MM.1S (cell line): ENCODE measurements at regions not wholly inside any gene's neighbourhood (a gene's known extent, or its start where the extent isn't known, plus 50 kb on each side); places are given as distances from the start of the nearest gene placed in this dataset.

Source experiments
- DNase-seq: peaks from one replicate; pipeline ENCODE4 v3.0.0-alpha.2; 2015
- H2AFZ ChIP-seq: fragments of 300-600 bp; sonication (generic); 2 replicates; pipeline ENCODE4 v1.6.0; 2016; ENCODE audit warnings: antibody characterized with exemption, low read length
- H3F3A ChIP-seq: fragments of 300-600 bp; sonication (generic); 2 replicates; pipeline ENCODE4 v1.6.1; 2016; ENCODE audit warnings: mild to moderate bottlenecking, antibody characterized with exemption, low read length, moderate library complexity, mixed read lengths; ENCODE audit not compliant: insufficient read depth
- H3K27ac ChIP-seq: fragments of 300-600 bp; sonication (generic); 2 replicates; pipeline ENCODE4 v1.5.1; 2016; ENCODE audit warnings: mild to moderate bottlenecking, low read length
- H3K27me3 ChIP-seq: fragments of 300-600 bp; sonication (generic); replicated peaks from 2 replicates; pipeline ENCODE4 v1.6.0; 2016; ENCODE audit warnings: low read length; ENCODE audit not compliant: insufficient read depth
- H3K36me3 ChIP-seq: fragments of 300-600 bp; sonication (generic); replicated peaks from 2 replicates; pipeline ENCODE4 v1.6.1; 2016; ENCODE audit warnings: mild to moderate bottlenecking, low read length, mixed read lengths; ENCODE audit not compliant: insufficient read depth
- H3K4me1 ChIP-seq: fragments of 300-600 bp; sonication (generic); 2 replicates; pipeline ENCODE4 v1.6.1; 2016; ENCODE audit warnings: low read length, mixed read lengths
- H3K4me2 ChIP-seq: fragments of 300-600 bp; sonication (generic); 2 replicates; pipeline ENCODE4 v1.6.0; 2016; ENCODE audit warnings: low read depth, low read length
- H3K4me3 ChIP-seq: fragments of 300-600 bp; sonication (generic); 2 replicates; pipeline ENCODE4 v1.5.1; 2016; ENCODE audit warnings: low read length, mixed read lengths
- H3K79me2 ChIP-seq: fragments of 300-600 bp; sonication (generic); 2 replicates; pipeline ENCODE4 v1.6.1; 2016; ENCODE audit warnings: mixed run types, low read length, mixed read lengths
- H3K9ac ChIP-seq: fragments of 300-600 bp; sonication (generic); 2 replicates; pipeline ENCODE4 v1.6.1; 2016; ENCODE audit warnings: low read length, mixed read lengths
- H3K9me2 ChIP-seq: fragments of 300-600 bp; sonication (generic); replicated peaks from 2 replicates; pipeline ENCODE4 v1.6.1; 2016; ENCODE audit warnings: mild to moderate bottlenecking, low read length, mixed read lengths; ENCODE audit not compliant: insufficient read depth
- H3K9me3 ChIP-seq: fragments of 300-600 bp; sonication (generic); replicated peaks from 2 replicates; pipeline ENCODE4 v1.6.1; 2016; ENCODE audit warnings: mild to moderate bottlenecking, low read length, mixed read lengths; ENCODE audit not compliant: insufficient read depth
- H4K20me1 ChIP-seq: fragments of 300-600 bp; sonication (generic); 2 replicates; pipeline ENCODE4 v1.6.1; 2016; ENCODE audit warnings: mild to moderate bottlenecking, low read length, moderate library complexity, mixed read lengths; ENCODE audit not compliant: insufficient read depth
- CTCF ChIP-seq: fragments of 300-600 bp; sonication (generic); IDR thresholded peaks from 2 replicates; pipeline ENCODE4 v1.5.1; 2016; ENCODE audit warnings: antibody characterized with exemption, low read length, mixed read lengths
- EZH2 ChIP-seq: fragments of 300-600 bp; sonication (generic); optimal IDR thresholded peaks from 2 replicates; pipeline ENCODE3; 2017; ENCODE audit warnings: low read depth, mild to moderate bottlenecking, antibody characterized with exemption, low read length, mixed read lengths
- EZH2phosphoT487 ChIP-seq: fragments of 300-600 bp; sonication (generic); IDR thresholded peaks from 2 replicates; pipeline ENCODE4 v1.6.1; 2018; ENCODE audit warnings: antibody characterized with exemption, low read length

- Histone ChIP-seq H3F3A (no peaks in the 10 kb centered on the region), H3K4me2 (no peak overlapping the region)
- DNase-seq, result no peak
Observed at GRCh38 chr11:82059505-82059904, 674.2 kb downstream of the FAM181B start.

GRCh38 chr11:82056450-82056849 is 677.2 kb downstream of the FAM181B start:
- DNase-seq, result no peak
- H3K27ac ChIP-seq, result no peak overlapping the region
- H3K79me2 ChIP-seq, result no peaks in the 10 kb centered on the region
- no peaks in the 10 kb centered on the region for H3F3A ChIP-seq
- H3K9me3 ChIP-seq, result no peaks in the 10 kb centered on the region
- no peaks in the 10 kb centered on the region for H3K27me3 ChIP-seq
- H3K9me2 ChIP-seq, result no peaks in the 10 kb centered on the region
- no peaks in the 10 kb centered on the region for H3K36me3 ChIP-seq
- no peak overlapping the region for H3K4me3 ChIP-seq
- no peak for TF ChIP-seq CTCF
- TF ChIP-seq EZH2phosphoT487, result no peak
- no peak for TF ChIP-seq EZH2
- H2AFZ ChIP-seq, result no peak overlapping the region
- H4K20me1 ChIP-seq, result no peaks in the 10 kb centered on the region
- no peak overlapping the region for H3K9ac ChIP-seq
- no peak overlapping the region for H3K4me2 ChIP-seq
- no peaks in the 10 kb centered on the region for H3K4me1 ChIP-seq

More at GRCh38 chr11:82059505-82059904, 674.2 kb downstream of the FAM181B start:
- no peaks in the 10 kb centered on the region for H3K79me2 ChIP-seq
- H3K27ac ChIP-seq, result no peak overlapping the region
- H3K9me2 ChIP-seq, result no peaks in the 10 kb centered on the region
- no peak overlapping the region for H3K9ac ChIP-seq
- H4K20me1 ChIP-seq, result no peaks in the 10 kb centered on the region
- H3K4me1 ChIP-seq, result no peaks in the 10 kb centered on the region
- no peak overlapping the region for H2AFZ ChIP-seq
- H3K36me3 ChIP-seq, result no peaks in the 10 kb centered on the region
- no peak for TF ChIP-seq EZH2
- no peak for TF ChIP-seq CTCF
- no peak for TF ChIP-seq EZH2phosphoT487
- H3K9me3 ChIP-seq, result no peaks in the 10 kb centered on the region
- H3K27me3 ChIP-seq, result no peaks in the 10 kb centered on the region
- no peak overlapping the region for H3K4me3 ChIP-seq

DNA sequence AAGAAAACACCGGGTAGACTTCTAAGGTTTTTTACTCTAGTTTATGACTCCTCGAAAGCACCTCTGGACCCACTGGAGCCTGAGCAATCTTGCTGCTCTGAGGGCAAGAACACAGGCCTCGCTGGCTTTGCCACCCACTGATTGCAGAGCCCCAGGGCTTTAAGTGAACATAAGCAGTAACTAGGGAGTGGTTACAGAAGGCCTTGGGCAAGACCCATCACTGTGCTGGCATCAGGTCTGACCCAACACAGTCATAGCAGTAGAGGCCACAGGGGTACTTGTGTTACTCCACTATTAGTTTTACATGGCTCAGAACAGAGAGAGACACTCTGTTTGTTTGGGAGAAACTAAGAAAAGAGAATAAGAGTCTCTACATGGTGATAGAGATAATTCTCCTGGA is 684.5 kb downstream of the FAM181B start:
- Histone ChIP-seq H3K9ac (no peak overlapping the region), H3K27me3 (no peaks in the 10 kb centered on the region), H3K4me2 (no peak overlapping the region), H2AFZ (no peak overlapping the region), H3K79me2 (no peaks in the 10 kb centered on the region), H3F3A (no peaks in the 10 kb centered on the region), H3K9me2 (no peaks in the 10 kb centered on the region), H3K36me3 (no peaks in the 10 kb centered on the region), H3K9me3 (no peaks in the 10 kb centered on the region), H3K4me3 (no peak overlapping the region), H4K20me1 (no peaks in the 10 kb centered on the region), H3K27ac (no peak overlapping the region), H3K4me1 (no peaks in the 10 kb centered on the region)
- no peak for DNase-seq
- no peak for TF ChIP-seq EZH2phosphoT487
- TF ChIP-seq CTCF, result no peak
- no peak for TF ChIP-seq EZH2
